Loucy (cell line): ENCODE measurements at regions not wholly inside any gene's neighbourhood (a gene's known extent, or its start where the extent isn't known, plus 50 kb on each side); places are given as distances from the start of the nearest gene placed in this dataset.

ENCODE experiments used
- H2AFZ ChIP-seq: fragments of 200-600 bp; sonication (generic); 2 replicates; pipeline ENCODE4 v1.6.0; 2016; ENCODE audit warnings: antibody characterized with exemption, mild to moderate bottlenecking, low read length, moderate library complexity
- H3F3A ChIP-seq: fragments of 200-600 bp; 2 replicates; pipeline ENCODE4 v1.6.0; 2016; ENCODE audit warnings: antibody characterized with exemption, low read depth, mild to moderate bottlenecking
- H3K27me3 ChIP-seq: fragments of 200-600 bp; sonication (generic); 2 replicates; pipeline ENCODE4 v1.6.1; 2014; ENCODE audit warnings: low read length, mild to moderate bottlenecking; ENCODE audit not compliant: insufficient read depth, poor library complexity, severe bottlenecking
- H3K36me3 ChIP-seq: fragments of 200-600 bp; sonication (generic); 2 replicates; pipeline ENCODE4 v1.6.1; 2016; ENCODE audit warnings: low read length; ENCODE audit not compliant: insufficient read depth
- H3K4me1 ChIP-seq: fragments of 200-600 bp; sonication (generic); 2 replicates; pipeline ENCODE4 v1.5.1; 2014; ENCODE audit warnings: low read length, mild to moderate bottlenecking; ENCODE audit not compliant: insufficient read depth, poor library complexity, severe bottlenecking
- H3K4me2 ChIP-seq: fragments of 200-600 bp; sonication (generic); 2 replicates; pipeline ENCODE4 v1.6.0; 2014; ENCODE audit warnings: antibody characterized with exemption, low read length, low read depth, mild to moderate bottlenecking; ENCODE audit not compliant: poor library complexity, severe bottlenecking
- H3K4me3 ChIP-seq: fragments of 200-600 bp; sonication (generic); 2 replicates; pipeline ENCODE4 v1.5.1; 2014; ENCODE audit warnings: low read length, mild to moderate bottlenecking, mixed read lengths; ENCODE audit not compliant: poor library complexity, severe bottlenecking
- H3K79me2 ChIP-seq: fragments of 200-600 bp; sonication (generic); 2 replicates; pipeline ENCODE4 v1.6.1; 2014; ENCODE audit warnings: low read length; ENCODE audit not compliant: insufficient read depth
- H3K9ac ChIP-seq: fragments of 200-600 bp; sonication (generic); 2 replicates; pipeline ENCODE4 v1.6.0; 2014; ENCODE audit warnings: mild to moderate bottlenecking, low read depth, low read length, moderate library complexity; ENCODE audit not compliant: poor library complexity, severe bottlenecking
- H3K9me2 ChIP-seq: fragments of 200-600 bp; sonication (generic); replicated peaks from 2 replicates; pipeline ENCODE4 v1.6.1; 2016; ENCODE audit warnings: low read depth, low read length, mixed read lengths
- H3K9me3 ChIP-seq: fragments of 200-600 bp; sonication (generic); 2 replicates; pipeline ENCODE4 v1.6.1; 2014; ENCODE audit warnings: mild to moderate bottlenecking, antibody characterized with exemption, low read length, low read depth; ENCODE audit not compliant: insufficient read depth
- H4K20me1 ChIP-seq: fragments of 200-600 bp; sonication (generic); 2 replicates; pipeline ENCODE4 v1.6.0; 2014; ENCODE audit warnings: antibody characterized with exemption, low read length, mild to moderate bottlenecking; ENCODE audit not compliant: insufficient read depth, poor library complexity, severe bottlenecking
- CTCF ChIP-seq: fragments of 200-600 bp; sonication (generic); conservative IDR thresholded peaks from 2 replicates; pipeline ENCODE4 v1.5.1; 2014; ENCODE audit warnings: mild to moderate bottlenecking, antibody characterized with exemption, low read length
- EZH2phosphoT487 ChIP-seq: fragments of 200-600 bp; IDR thresholded peaks from 2 replicates; pipeline ENCODE4 v1.6.1; 2018; ENCODE audit warnings: antibody characterized with exemption, mild to moderate bottlenecking, moderate library complexity, borderline replicate concordance

GRCh38 chr9:19920401-19920800 is 131.6 kb upstream of the SLC24A2 start:
- no peak overlapping the region for H2AFZ ChIP-seq
- H3K9me3 ChIP-seq = no peaks in the 10 kb centered on the region
- H3K4me1 ChIP-seq = peaks cover 4% of the 10 kb centered on the region
- H3K36me3 ChIP-seq = no peaks in the 10 kb centered on the region
- peaks cover 76% of the 10 kb centered on the region for H3K27me3 ChIP-seq
- H3K9me2 ChIP-seq = no peaks in the 10 kb centered on the region
- no peak overlapping the region for H3K4me3 ChIP-seq
- no peaks in the 10 kb centered on the region for H3F3A ChIP-seq
- no peak overlapping the region for H3K9ac ChIP-seq
- no peaks in the 10 kb centered on the region for H3K79me2 ChIP-seq
- no peak for TF ChIP-seq CTCF
- TF ChIP-seq EZH2phosphoT487 = no peak
- no peak overlapping the region for H3K4me2 ChIP-seq
- H4K20me1 ChIP-seq = no peaks in the 10 kb centered on the region

- no peak overlapping the region for H2AFZ ChIP-seq
- H3K36me3 ChIP-seq = no peaks in the 10 kb centered on the region
- no peak overlapping the region for H3K9ac ChIP-seq
- H3K79me2 ChIP-seq = no peaks in the 10 kb centered on the region
- no peaks in the 10 kb centered on the region for H3K9me3 ChIP-seq
- H3F3A ChIP-seq = no peaks in the 10 kb centered on the region
- H3K4me2 ChIP-seq = no peak overlapping the region
- no peaks in the 10 kb centered on the region for H3K9me2 ChIP-seq
- H3K4me3 ChIP-seq = no peak overlapping the region
- no peaks in the 10 kb centered on the region for H4K20me1 ChIP-seq
- TF ChIP-seq CTCF (no peak), EZH2phosphoT487 (peak; percentile 78)
- H3K27me3 ChIP-seq = peaks cover 69% of the 10 kb centered on the region
- H3K4me1 ChIP-seq = peaks cover 4% of the 10 kb centered on the region
These were observed 129.8 kb upstream of the SLC24A2 start for GRCh38 chr9:19918630-19919029.

GRCh38 chr9:19914044-19914443 is 125.2 kb upstream of the SLC24A2 start:
- no peaks in the 10 kb centered on the region for H3K9me3 ChIP-seq
- no peaks in the 10 kb centered on the region for H4K20me1 ChIP-seq
- no peaks in the 10 kb centered on the region for H3F3A ChIP-seq

More at GRCh38 chr9:19914044-19914443, 125.2 kb upstream of the SLC24A2 start:
- Histone ChIP-seq H2AFZ (no peak overlapping the region), H3K4me2 (no peak overlapping the region), H3K79me2 (no peaks in the 10 kb centered on the region), H3K4me1 (peaks cover 4% of the 10 kb centered on the region), H3K9ac (no peak overlapping the region), H3K9me2 (no peaks in the 10 kb centered on the region), H3K27me3 (peaks cover 51% of the 10 kb centered on the region), H3K36me3 (no peaks in the 10 kb centered on the region), H3K4me3 (no peak overlapping the region)
- TF ChIP-seq EZH2phosphoT487 = no peak
- no peak for TF ChIP-seq CTCF
